ENCODE measurements at regions not wholly inside any gene's neighbourhood (a gene's known extent, or its start where the extent isn't known, plus 50 kb on each side); places are given as distances from the start of the nearest gene placed in this dataset.
"Not testable (repeated sequence)": the region's sequence is repeated elsewhere in the genome, so short reads cannot be mapped to it uniquely, and the experiment has no call there.

DNA sequence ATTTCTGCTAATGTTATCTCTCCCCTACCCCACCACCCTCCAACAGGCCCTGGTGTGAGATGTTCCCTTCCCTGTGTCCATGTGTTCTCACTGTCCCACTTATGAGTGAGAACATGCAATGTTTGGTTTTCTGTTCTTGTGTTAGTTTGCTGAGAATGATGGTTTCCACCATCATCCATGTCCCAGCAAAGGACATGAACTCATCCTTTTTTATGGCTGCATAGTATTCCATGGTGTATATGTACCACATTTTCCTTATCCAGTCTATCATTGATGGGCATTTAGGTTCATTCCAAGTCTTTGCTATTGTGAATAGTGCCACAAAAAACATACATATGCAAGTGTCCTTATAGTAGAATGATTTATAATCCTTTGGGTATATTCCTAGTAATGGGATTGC lies 104.5 kb downstream of the ZNF33B start:
- not testable (repeated sequence) for DNase-seq (ENCODE audit: low read depth in 2 of 2)

- DNase-seq (ENCODE audit: low read depth in 2 of 2), result no peak
Measured at GRCh38 chr10:42532996-42533395, 105.4 kb downstream of the ZNF33B start.

DNA sequence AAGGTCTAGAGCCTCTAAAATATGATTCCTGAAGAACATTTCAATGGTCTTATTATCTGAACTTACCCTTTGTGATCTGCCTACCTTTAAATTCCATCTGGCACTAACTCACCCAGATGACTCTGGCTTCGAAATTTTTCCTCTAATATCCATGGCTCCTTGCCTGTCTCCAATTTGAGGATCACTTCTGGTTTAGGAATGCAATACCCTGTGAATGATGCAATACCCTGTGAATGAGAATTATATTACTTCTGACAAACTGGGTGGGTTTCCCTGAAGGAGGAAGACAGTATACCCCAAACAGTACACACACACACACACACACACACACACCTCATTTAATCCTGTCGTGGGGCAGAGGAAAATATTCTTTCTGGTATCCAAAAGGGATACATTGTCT lies 115.3 kb downstream of the ZNF33B start:
- DNase-seq (ENCODE audit: low read depth in 2 of 2), result no peak

GRCh38 chr10:42519761-42520460 lies 118.5 kb downstream of the ZNF33B start:
- DNase-seq (ENCODE audit: low read depth in 2 of 2), result no peak

DNA sequence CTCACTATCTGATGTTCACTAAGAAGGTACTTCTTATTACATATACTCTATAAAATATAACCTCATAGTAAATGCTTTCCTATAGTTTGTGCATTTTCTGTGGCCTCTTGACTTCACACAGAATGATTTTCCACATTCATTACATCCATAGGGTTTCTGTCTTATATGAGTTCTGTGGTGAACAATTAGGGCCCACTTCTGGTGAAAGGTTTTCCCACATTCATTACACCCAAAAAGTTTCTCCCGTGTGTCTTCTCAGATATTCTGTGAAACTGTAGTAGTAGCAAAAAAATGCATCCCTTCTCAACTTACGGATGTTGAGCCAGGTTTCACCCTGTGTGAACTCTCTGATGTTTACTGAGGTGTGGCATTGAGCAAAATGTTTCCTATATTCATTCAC lies 119.3 kb downstream of the ZNF33B start:
- DNase-seq (ENCODE audit: low read depth in 2 of 2), result no peak

GRCh38 chr10:42513921-42514320 lies 124.4 kb downstream of the ZNF33B start:
- DNase-seq (ENCODE audit: low read depth in 2 of 2), result no peak

DNA sequence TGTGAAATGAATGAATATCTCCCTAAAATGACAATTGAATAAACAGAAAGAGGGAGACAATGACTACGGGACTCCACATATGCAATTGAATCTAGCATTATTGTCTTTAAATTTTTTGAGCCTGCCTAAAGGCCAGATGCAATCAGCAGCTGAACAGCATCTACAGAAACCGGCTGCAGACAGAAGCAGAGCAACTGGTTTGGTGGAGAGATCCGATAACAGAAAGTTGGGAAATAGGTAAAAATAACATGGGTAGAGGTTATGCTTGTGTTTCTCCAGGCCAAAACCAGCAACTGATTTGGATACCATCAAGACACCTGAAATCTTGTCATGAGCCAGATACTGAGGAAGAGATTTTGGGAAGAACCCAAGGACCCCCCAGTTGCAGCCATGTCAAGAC lies 146.6 kb downstream of the ZNF33B start:
- DNase-seq (ENCODE audit: low read depth in 2 of 2), result no peak

- DNase-seq (ENCODE audit: low read depth in 2 of 2), result no peak
Measured at GRCh38 chr10:42491001-42491592, 147.3 kb downstream of the ZNF33B start.

GRCh38 chr10:42490368-42490767 lies 148.0 kb downstream of the ZNF33B start:
- DNase-seq (ENCODE audit: low read depth in 2 of 2), result no peak

- DNase-seq (ENCODE audit: low read depth in 2 of 2), result no peak
Measured at GRCh38 chr10:42488416-42488815, 150.0 kb downstream of the ZNF33B start.

- no peak for DNase-seq (ENCODE audit: low read depth in 2 of 2)
Measured at GRCh38 chr10:42482411-42482810, 156.0 kb downstream of the ZNF33B start.

GRCh38 chr10:42479057-42479456 lies 159.3 kb downstream of the ZNF33B start:
- DNase-seq (ENCODE audit: low read depth in 2 of 2), result no peak

- DNase-seq (ENCODE audit: low read depth in 2 of 2), result no peak
Measured at GRCh38 chr10:42477170-42477569, 161.2 kb downstream of the ZNF33B start.

DNA sequence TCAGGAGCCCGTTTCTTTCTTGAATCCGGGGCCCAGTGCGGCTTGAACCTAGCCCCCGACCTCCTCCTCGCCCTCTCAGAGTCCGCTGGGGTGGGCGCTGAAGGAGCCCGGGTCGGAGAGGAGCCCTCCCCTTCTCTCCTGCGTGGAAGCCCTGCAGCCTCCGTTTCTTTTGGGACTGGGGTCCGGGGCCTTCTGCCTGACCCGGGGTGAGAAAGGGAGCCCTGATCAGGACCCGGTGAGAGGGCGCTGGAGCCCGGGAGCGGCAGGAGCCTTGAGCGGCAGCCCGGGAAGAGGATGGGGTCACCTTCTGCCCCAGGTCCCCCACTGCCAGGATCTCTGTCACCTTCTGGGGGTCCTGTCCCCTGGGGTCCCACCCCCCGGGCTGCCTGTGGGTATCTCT lies 162.3 kb downstream of the ZNF33B start:
- DNase-seq (ENCODE audit: low read depth in 2 of 2), result no peak

- DNase-seq (ENCODE audit: low read depth in 2 of 2), result no peak
Measured at GRCh38 chr10:42475168-42476098, 162.9 kb downstream of the ZNF33B start.

DNA sequence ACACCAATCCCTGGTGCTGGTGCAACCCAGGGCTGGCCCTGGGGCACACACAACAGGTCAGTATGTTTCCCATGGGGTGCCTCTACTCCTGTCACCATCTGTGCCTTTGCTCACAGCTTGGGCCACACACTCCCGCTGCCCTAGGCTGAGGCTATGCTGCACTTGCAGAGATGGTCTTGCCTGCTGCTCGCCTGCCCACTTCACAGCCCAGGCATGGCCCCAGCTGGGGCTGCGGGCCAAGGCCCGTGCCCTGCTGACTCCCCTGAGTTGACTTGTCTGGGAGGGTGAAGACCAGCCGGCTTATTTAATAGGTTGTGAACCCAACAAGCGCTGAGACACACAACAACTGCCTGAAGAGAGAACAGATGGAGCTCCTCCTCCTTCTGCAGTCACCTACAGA lies 184.1 kb downstream of the ZNF33B start:
- DNase-seq (ENCODE audit: low read depth in 2 of 2), result no peak

- DNase-seq (ENCODE audit: low read depth in 2 of 2), result no peak
Measured at GRCh38 chr10:42431095-42431494, 207.3 kb downstream of the ZNF33B start.

- no peak for DNase-seq (ENCODE audit: low read depth in 2 of 2)
Measured at GRCh38 chr10:42428534-42428933, 209.8 kb downstream of the ZNF33B start.

DNA sequence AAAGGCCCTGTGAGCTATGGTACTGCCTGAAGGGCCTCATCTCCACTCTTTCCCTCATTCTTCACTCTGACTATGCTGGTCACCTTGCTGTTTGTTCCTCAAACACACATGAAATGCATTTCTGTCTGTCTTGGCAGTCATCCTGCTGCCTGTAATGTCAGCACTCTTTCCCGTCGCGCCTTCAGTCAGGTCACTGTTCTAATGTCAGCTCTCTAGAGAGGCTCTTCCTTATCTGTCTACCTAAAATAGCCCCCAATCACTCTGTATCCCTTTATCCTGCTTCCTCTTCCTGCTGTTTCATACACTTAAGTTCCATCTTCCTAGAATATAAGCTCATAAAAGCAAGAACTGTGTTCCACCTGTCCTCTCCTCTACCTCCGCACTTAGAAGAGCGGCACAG lies 215.5 kb downstream of the ZNF33B start:
- DNase-seq (ENCODE audit: low read depth in 2 of 2), result no peak

GRCh38 chr10:42421812-42422211 lies 216.6 kb downstream of the ZNF33B start:
- no peak for DNase-seq (ENCODE audit: low read depth in 2 of 2)

DNA sequence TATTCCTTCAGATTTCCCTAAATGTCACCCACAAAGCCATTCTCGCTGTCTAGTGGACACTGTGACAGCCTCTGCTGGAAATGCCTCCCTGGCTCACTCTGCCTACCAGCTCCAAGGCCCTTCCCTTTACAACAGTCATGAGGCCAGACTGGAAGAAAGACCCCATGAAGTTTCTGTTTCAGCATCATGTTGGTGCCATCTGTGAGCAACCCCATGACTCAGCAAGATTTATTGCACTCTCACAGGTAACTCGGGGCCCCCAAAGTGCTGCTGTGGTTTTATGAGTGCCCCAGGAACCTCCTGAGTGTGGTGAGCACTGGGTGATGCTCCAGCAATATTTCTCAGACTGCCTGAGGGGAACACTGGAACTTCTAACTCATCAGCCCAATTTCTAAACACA lies 218.6 kb downstream of the ZNF33B start:
- DNase-seq (ENCODE audit: low read depth in 2 of 2), result no peak

- DNase-seq (ENCODE audit: low read depth in 2 of 2), result no peak
Measured at GRCh38 chr10:42380926-42381547, 257.3 kb downstream of the ZNF33B start.
